ENCODE measurements at regions not wholly inside any gene's neighbourhood (a gene's known extent, or its start where the extent isn't known, plus 50 kb on each side); places are given as distances from the start of the nearest gene placed in this dataset.

- TF ChIP-seq CTCF (IDR thresholded peaks at IDR 0.05) (no peak), EP300 (IDR thresholded peaks at IDR 0.05) (no peak), POLR2A (IDR thresholded peaks at IDR 0.05) (no peak), POLR2AphosphoS5 (IDR thresholded peaks at IDR 0.05) (no peak)
- WGBS: 64% methylated on average over 3 of the region's 3 CpGs
- no peaks in the 10 kb centered on the region for H3K27me3 ChIP-seq
- DNase-seq (ENCODE audit: low spot score in 2 of 2): no peak
- H3K36me3 ChIP-seq: no peaks in the 10 kb centered on the region
- H3K4me3 ChIP-seq: no peak overlapping the region
- H3K9me3 ChIP-seq: no peaks in the 10 kb centered on the region
- H3K4me1 ChIP-seq: peaks cover 18% of the 10 kb centered on the region
- no peak overlapping the region for H3K27ac ChIP-seq
Observed at GRCh38 chr1:99577313-99577712, 68.6 kb upstream of the PALMD start.

- Histone ChIP-seq H3K9me3 (no peaks in the 10 kb centered on the region), H3K36me3 (no peaks in the 10 kb centered on the region), H3K4me1 (peaks cover 18% of the 10 kb centered on the region), H3K27ac (peak overlapping the region; percentile 74), H3K4me3 (no peak overlapping the region), H3K27me3 (no peaks in the 10 kb centered on the region)
- DNase-seq (ENCODE audit: low spot score in 2 of 2): no peak
- 38% methylated on average over 2 of the region's 2 CpGs for WGBS
- TF ChIP-seq CTCF (IDR thresholded peaks at IDR 0.05) (no peak), POLR2A (IDR thresholded peaks at IDR 0.05) (no peak), POLR2AphosphoS5 (IDR thresholded peaks at IDR 0.05) (no peak), EP300 (IDR thresholded peaks at IDR 0.05) (no peak)
Observed at GRCh38 chr1:99579691-99580172, 66.2 kb upstream of the PALMD start.

GRCh38 chr1:99580451-99580850, 65.5 kb upstream of the PALMD start:
- WGBS: 10% methylated on average over 6 of the region's 6 CpGs
- H3K27ac ChIP-seq: peak overlapping the region; percentile 74
- TF ChIP-seq CTCF (IDR thresholded peaks at IDR 0.05): no peak
- TF ChIP-seq POLR2AphosphoS5 (IDR thresholded peaks at IDR 0.05): peak in 2 of 3 donors; percentile 4 to 53
- TF ChIP-seq POLR2A (IDR thresholded peaks at IDR 0.05): no peak
- TF ChIP-seq EP300 (IDR thresholded peaks at IDR 0.05): no peak

GRCh38 chr1:99587008-99587407, 58.9 kb upstream of the PALMD start:
- no peaks in the 10 kb centered on the region for H3K36me3 ChIP-seq
- no peak for TF ChIP-seq POLR2AphosphoS5 (IDR thresholded peaks at IDR 0.05)
- TF ChIP-seq CTCF (IDR thresholded peaks at IDR 0.05): no peak
- TF ChIP-seq POLR2A (IDR thresholded peaks at IDR 0.05): no peak
- no peak for TF ChIP-seq EP300 (IDR thresholded peaks at IDR 0.05)
- 80% methylated on average over 4 of the region's 4 CpGs for WGBS
- H3K4me3 ChIP-seq: no peak overlapping the region
- no peaks in the 10 kb centered on the region for H3K27me3 ChIP-seq
- no peak for DNase-seq (ENCODE audit: low spot score in 2 of 2)
- H3K9me3 ChIP-seq: no peaks in the 10 kb centered on the region
- no peaks in the 10 kb centered on the region for H3K4me1 ChIP-seq
- no peak overlapping the region for H3K27ac ChIP-seq

More at GRCh38 chr1:99580451-99580850, 65.5 kb upstream of the PALMD start:
- peak in 1 of 2 donors; percentile 74 for DNase-seq (ENCODE audit: low spot score in 2 of 2)
- Histone ChIP-seq H3K9me3 (no peaks in the 10 kb centered on the region), H3K4me3 (no peak overlapping the region), H3K27me3 (no peaks in the 10 kb centered on the region), H3K36me3 (no peaks in the 10 kb centered on the region), H3K4me1 (peaks cover 18% of the 10 kb centered on the region)

GRCh38 chr1:99589186-99589636, 56.7 kb upstream of the PALMD start:
- H3K36me3 ChIP-seq: no peaks in the 10 kb centered on the region
- H3K4me1 ChIP-seq: no peaks in the 10 kb centered on the region
- no peak overlapping the region for H3K27ac ChIP-seq
- no peaks in the 10 kb centered on the region for H3K27me3 ChIP-seq
- no peak for DNase-seq (ENCODE audit: low spot score in 2 of 2)
- H3K9me3 ChIP-seq: no peaks in the 10 kb centered on the region
- no peak overlapping the region for H3K4me3 ChIP-seq
- TF ChIP-seq CTCF (IDR thresholded peaks at IDR 0.05) (no peak), EP300 (IDR thresholded peaks at IDR 0.05) (no peak), POLR2AphosphoS5 (IDR thresholded peaks at IDR 0.05) (no peak), POLR2A (IDR thresholded peaks at IDR 0.05) (no peak)
- 81% methylated on average over 4 of the region's 4 CpGs for WGBS

Measured in suprapubic skin (tissue), 4 donors.